ENCODE measurements at regions not wholly inside any gene's neighbourhood (a gene's known extent, or its start where the extent isn't known, plus 50 kb on each side); places are given as distances from the start of the nearest gene placed in this dataset.
"Not testable (repeated sequence)": the region's sequence is repeated elsewhere in the genome, so short reads cannot be mapped to it uniquely, and the experiment has no call there.

DNA sequence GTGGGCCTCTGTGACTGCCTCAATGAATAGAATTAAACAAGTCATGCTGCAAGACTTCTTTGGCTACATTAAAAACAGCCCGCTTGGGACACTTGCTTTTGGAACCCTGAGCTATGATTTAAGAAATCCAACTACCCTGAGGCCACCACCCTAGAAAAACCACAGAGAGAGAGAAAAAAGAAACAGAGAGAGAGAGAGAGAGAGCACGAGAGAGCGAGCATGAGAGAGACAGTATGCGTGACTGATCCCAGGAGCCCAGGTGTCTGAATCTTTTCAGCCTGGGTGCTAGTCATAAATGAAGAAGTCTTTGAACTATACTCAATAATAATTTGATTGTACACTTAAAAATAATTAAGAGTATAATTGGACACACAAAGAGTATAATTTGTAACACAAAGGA lies 123.1 kb upstream of the FREM1 start:
- DNase-seq (ENCODE audit: low spot score): no peak

DNA sequence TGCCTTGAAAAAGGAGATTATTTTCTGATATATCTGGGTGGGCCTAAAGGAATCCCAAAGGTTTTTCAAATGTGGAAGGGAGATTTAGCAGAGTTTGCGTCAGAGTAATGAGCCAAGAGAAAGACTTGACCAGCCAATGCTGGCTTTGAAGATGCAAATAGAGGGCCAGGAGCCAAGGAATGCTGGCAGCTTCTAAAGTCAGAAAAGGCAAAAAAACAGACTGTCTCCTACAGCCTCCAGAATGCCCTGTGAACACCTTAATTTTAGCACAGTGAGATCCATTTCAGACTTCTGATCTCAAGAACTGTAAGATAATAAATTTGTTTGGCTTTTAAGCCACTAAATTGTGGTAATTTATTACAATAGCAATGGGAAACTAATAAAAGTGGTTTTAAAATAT lies 122.6 kb upstream of the FREM1 start:
- no peak for DNase-seq (ENCODE audit: low spot score)

DNA sequence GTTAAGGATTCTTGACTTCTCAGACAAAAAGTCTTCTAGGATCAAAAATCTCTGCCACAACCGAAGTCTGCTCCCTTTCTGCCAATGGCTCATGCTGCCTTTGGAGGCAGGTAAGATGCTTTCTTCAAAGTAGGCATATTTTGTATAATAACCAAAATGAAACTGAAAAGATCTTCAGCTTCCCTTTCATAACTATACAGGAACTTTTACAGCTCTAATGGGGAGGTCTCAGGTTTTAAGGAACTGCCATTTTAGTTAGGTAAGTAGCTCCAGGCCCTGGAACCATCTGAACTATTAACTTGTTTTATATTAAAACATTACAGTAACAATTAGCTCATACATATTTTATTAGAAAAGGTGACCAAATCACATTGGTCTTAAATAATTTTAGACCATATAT lies 110.9 kb upstream of the FREM1 start:
- DNase-seq (ENCODE audit: low spot score): no peak

DNA sequence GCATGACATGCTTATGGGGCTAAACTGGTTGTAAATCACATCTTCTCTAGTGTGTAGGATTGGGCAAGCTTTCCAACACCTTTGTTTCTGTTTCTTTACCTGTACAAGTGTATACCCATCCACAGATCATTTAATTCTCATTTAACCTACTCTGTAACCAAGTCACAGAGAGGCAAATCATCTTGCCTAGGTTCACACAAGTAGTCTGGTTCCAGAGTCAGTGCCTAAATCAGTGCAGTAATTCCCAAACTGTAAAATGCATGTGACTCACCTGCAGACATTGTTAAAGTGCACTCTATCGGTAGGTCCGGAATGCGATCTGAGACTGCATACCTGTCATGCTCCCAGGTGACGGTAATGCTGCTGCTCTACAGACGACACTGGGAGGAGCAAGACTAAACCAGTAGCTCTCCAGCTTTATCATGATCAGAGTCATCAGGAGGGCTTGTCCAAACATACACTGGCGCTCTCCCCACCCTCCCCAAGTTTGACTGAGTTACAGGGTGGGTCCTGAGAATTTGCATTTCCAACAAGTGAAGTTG lies 107.9 kb upstream of the FREM1 start:
- DNase-seq (ENCODE audit: low spot score): no peak

DNA sequence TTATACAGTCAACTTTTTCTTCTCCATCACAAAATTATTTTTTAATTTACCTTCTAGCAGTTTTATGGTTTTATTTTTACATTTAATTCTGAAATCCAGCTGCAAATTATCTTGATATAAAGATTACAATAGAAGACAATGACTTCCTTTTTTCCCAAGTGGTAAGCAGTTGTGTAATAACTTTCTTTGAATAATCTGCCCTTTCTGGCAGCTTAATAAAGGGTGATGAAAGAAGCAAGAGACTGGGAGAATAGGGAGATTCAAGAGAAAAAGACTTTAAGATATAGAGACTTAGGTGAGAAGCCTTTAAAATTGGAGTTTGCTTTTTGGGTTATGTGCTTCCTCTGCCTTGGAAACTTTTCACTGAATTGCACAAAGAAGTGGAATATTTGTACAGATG lies 100.4 kb upstream of the FREM1 start:
- no peak for DNase-seq (ENCODE audit: low spot score)

DNA sequence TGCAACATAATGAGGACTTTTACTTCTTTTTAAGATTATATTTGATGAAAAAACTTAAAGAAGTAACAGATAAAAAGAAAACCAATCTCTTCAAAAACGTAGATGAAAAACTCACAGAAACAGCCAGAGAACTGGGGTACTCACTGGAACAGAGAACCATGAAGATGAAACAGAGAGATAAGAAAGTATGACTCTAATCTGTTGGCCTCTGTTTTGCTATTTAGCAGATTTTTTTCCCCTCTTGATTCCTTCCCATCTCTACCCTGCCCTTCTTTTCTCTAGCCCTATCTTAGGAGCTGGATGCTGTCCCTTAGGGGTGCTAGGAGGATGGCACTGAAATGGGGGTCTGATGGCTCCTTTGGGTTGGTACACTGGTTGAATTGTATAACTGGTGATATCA lies 97.5 kb upstream of the FREM1 start:
- DNase-seq (ENCODE audit: low spot score): no peak

DNA sequence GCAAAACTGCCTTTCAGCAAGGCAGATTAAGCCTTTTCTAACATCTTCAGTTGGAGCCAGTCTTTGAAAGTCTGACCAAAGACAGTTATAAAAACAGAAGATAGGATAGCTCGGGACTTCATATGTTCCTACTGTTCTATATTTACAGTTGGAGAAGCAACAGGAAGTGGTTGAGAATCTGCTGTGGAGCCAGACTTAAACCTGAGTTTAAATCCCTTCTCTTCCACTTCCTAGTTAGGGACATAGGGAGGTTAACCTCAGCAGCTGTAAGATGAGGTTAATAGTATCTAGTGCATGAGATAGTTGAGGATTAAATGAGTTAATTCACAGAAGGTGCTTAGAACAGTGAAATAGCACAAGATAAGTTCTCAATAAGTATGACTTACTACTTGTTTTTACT lies 84.5 kb upstream of the FREM1 start:
- no peak for DNase-seq (ENCODE audit: low spot score)

DNA sequence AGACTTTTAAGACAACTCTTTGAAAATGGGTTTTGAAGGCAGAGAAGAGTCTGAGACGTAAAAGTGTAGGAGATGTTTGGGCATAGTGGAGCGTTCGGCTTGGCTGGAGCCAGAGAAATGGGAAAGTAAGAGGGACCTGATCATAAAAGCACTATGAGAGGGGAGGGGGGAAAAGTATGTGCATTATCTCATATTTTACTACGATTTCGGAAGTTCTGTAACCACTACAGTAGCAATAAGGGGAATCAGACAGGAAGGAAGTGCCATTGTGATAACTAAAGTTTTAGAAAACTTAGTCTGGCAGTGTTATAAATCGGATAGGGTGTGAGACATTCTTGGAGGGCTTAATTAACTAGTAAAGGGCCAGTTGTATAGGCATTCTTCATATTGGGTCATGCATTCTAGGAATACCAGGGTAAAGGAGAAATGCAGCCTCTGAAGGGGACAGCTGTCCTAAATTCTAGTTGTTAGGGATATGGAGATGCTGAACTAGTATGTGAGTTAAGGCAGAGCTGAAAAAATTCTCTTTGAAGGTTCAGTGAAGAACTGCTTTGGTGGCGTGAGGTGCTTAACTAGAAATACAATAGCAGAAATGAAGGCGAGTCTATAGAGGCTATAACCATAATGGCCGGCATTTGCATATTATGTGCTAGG lies 83.8 kb upstream of the FREM1 start:
- DNase-seq (ENCODE audit: low spot score): no peak

DNA sequence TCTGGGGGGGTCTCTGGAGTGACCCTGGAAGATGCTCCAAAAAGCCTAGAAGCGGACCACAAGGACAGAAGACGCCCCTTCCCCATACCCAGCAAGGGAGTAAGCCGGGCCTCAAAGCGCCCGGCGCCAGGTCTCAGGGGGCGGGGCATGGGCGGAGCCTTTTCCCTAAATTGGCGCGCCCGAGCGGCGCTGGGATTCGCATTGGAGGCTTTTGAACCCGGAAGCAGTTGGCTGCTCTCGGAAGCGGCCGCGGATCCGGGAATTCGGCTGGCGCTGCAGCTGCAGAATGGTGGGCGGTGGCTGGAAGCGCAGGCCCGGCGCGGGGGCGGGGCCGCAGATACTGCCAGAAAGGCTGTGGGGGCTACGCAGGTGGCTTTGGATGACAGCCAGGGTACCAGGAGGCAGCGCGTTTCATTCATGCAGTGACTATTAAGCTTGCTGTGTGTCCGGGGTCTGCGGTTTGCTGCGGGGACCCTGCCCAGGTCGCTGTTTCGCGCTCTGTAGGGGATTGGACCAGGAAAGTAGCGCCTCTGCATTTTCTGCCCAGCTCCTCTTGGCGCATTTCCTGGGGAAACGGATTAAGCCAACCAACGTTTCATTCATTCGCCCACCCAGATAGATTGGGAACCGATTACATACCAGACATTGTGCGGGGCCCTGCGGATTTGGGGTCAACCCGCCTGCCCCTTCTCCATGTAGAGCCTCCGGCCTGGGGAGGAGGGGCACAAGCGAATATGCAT lies 83.0 kb upstream of the FREM1 start:
- peak; percentile 88 for DNase-seq (ENCODE audit: low spot score)

DNA sequence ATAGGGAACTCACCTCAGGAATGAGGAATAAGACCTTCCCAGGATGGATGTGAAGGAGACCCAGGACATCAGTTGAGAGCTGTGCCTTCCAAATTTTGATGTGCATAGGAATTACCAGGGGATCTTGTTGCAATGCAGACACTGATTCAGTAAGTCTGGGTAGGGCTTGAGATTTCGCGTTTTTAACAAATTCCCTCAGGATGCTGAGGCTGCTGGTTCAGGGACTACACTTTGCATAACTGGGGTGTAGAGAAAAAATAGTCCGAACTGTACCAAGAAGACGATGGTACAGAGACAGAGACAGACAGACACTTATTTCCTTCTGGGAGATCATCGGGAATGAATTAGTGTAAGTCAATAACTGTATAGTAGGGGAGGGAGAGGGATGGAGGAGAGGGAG lies 82.3 kb upstream of the FREM1 start:
- no peak for DNase-seq (ENCODE audit: low spot score)

DNA sequence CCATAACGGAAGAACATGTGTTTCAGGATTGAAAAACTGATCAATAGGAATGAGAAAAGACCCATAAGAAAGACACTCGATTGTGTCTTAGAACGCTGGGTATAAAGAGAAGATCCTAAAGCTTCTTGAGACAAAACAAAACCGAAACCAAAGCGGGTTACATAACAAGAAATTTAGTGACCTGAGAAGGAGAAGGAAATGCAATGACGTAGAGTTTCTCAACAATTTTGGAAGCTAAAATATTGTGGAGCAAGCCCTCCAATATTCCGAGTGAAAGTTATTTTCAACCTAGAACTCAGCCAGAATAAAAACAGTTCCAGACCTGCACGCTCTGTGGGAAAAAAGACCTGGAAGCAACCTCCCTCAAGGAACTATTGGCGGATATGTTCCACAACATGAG lies 81.9 kb upstream of the FREM1 start:
- DNase-seq (ENCODE audit: low spot score): no peak

DNA sequence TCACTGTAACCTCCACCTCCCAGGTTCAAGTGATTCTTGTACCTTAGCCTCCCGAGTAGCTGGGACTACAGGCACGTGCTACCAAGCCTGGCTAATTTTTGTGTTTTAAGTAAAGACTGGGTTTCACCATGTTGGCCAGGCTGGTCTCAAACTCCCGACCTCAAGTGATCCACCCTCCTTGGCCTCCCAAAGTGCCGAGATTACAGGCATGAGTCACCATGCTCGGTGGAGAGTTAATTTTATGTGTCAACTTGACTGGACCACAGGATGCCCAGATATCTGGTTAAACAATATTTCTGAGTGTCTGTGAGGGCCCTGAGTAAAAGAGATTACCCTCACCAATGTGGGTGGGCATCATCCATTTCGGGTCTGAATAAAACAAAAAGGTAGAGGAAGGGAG lies 80.4 kb upstream of the FREM1 start:
- DNase-seq (ENCODE audit: low spot score): not testable (repeated sequence)

DNA sequence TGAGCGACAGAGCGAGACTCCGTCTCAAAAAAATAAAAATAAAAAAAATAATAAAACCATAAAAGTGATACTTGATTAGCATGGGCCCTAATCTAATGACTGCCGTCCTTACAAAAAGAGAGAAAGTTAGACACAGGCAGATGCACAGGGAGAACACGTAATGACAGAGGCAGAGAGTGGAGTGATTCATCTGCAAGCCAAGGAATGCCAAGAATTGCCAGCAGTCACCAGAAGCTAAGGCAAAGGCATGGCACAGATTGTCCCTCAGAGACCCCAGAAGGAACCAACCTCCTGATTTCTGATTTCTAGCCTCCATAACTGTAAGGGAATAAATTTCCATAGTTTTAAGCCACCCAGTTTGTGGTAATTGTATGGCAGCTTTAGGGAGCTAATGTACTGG lies 79.6 kb upstream of the FREM1 start:
- no peak for DNase-seq (ENCODE audit: low spot score)

DNA sequence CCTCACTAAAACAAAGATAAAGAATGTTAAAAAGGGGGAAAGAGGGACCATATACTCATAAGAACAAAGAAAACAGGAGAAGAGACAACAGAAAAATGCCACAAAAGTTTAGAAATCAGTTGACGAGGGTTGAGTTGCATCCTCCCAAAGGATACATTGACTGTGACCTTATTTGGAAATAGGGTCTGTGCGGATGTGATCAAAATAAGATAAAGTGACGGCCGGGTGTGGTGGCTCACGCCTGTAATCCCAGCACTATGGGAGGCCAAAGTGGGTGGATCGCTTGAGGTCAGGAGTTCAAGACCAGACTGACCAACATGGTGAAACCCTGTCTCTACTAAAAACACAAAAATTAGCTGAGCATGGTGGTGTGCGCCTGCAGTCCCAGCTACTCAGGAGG lies 79.1 kb upstream of the FREM1 start:
- not testable (repeated sequence) for DNase-seq (ENCODE audit: low spot score)

DNA sequence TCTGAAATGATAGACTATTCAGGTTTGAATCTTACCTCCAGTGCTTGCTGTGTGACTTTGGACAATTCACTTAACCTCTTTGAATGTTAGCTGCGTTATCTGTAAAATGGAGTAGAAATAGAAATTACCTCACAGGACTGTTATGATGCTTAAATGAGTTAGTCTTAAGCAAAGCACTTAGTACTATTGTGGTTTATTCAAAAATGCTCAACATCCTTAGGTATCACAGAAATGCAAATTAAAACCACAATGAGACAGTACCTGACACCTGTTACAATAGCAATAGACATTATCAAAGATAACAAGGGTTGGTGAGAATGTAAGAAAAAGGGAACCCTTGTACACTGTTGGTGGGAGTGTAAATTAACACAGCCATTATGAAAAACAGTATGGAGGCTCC lies 77.6 kb upstream of the FREM1 start:
- no peak for DNase-seq (ENCODE audit: low spot score)

DNA sequence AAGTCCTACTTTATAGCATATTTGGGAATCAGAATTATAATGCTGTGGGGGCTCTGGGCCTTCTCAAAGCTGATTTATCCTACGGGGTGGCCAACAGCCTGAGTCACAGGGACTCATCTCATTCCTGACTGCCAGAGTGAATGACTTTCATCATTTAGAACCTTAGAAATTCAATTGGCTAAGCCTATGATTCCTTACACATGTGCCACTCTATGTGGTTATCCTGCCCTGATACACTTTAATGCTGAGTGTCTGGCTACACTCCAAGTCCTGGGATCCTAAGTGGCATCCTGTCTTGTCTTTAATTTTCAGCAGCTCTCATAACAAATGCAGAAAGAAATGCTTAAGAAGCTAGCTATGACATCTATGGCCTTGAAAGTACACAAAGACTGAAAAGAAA lies 75.2 kb upstream of the FREM1 start:
- DNase-seq (ENCODE audit: low spot score): no peak

DNA sequence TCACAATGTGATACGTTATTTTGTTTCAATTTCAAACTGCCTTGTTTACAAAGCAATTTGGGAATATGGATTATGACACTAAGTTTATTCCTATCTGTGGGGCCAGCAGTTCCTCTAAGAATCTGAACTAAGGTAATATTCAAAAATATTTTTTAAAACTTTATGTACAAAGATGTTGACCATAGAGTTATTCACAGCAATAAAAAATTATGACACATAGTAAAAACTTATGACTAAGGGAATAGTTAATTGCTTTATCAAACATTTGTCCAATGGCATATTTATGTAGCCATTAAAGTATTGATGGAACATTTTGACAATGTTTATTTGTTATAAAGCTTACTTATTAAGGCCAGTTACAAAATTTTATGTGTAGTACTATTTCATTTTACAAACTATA lies 73.4 kb upstream of the FREM1 start:
- no peak for DNase-seq (ENCODE audit: low spot score)

DNA sequence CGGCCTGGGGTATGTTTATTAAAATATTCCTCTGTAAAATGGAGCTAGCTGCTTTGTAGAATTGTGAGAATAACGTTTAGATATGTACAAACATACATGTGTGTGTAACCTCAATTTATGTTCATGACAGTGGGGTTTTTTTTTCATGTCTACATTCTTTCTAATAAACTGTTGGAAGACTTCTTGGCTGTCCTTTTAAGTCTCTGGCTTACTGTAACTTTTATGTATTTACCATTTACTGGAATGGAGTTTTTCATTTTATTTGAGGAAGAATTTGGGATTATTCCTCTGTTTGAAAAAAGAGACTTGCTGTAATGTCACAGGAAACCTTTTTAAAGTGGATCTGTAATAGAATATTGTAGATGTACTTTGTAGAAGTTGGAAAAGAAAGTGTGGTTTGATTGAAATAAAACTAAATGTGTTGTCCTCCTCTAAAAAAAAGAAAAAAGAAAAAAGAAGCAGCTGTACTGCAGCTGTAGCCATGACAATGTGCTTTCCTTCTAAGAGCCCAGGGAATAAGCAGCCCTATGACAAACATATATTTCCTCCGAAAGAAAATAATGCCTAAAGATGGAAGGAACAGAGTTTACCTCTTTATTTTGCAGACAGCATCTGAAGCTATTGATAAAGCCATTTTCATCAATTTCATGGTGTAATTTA lies 71.2 kb upstream of the FREM1 start:
- no peak for DNase-seq (ENCODE audit: low spot score)

DNA sequence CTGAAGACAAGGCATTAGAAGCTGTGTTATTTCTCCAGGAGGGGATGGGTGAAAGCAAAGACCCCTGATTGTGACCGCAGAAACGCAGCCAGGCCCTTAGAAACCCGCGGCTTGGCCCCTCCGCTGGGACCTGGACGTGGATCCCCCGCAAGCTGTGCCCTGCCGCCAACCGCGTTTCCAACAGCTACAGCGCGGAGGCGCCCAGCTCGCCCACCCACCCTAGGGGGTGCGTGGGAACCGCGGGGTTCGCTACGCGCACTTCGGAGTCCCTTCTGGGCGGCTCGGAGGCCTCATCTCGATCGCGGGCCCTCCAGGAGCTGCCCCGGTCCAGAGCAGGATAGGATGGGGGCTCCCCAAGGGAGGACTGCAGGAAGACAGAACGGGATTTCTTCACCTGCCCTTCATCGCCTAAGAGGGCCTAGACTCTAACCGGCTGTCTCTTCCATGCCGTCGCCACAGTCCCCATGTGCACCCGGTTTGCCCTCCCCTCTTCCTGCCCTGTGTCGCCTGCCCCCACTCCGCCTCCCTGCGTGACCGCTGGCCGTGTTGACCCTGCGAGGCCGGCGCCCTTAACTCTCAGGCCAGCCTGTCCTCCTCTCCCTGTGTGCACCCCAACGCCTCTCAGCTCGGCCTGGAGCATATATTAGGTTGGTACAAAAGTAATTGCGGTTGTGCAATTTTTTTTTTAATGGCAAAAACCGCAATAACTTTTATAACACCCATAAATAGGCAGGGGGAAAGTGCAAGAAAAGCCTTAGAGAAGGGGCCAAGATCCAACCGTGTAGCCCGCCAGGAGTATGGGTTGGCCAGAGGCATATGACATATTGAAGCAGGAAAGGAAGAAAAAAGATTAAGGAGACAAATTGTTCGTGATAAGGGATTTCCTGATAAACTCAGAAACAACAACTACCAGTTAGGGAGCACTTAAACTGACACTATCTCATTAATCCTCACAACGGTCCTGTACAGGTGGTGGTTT lies 68.1 kb upstream of the FREM1 start:
- no peak for DNase-seq (ENCODE audit: low spot score)

DNA sequence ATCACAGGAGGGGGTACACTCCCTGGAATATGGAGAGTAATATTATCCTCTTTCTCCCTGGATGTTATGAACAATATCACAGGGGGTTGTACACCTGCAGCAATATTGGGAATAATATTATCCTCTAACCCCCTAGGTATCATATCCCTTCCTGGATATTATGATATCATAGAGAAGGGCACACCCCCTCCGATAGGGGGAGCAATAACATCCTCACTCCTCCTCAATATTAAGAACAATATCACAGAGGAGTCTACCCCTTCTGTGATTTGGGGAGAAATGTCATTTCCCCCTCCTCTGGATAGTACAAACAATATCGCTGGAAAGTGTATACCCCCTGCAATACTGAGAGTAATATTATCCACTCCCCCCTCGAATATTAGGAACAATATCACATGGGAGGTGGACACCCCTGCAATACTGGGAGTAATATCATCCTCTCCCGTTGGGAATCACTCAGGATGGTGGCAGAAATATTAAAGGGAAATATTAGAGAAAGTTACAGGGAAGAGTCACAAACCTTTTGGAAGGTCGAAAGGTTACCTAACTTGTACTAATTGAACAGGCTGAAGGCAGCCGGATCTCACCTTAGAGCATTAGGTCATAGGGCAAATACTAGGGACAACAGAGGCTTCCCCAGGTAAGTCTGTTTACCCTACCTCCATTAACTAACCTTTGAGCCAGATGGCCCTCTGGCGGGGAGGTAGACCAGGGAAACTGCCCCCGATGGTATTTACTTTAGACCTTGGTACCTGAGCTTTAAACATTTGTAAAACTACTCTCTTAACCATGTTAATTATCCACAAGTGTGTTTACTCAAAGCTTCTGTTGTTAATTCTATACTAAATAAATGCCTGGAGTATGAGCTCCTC lies 57.5 kb upstream of the FREM1 start:
- DNase-seq (ENCODE audit: low spot score): no peak

Measured in SK-N-DZ (cell line).